CD14-positive monocyte (primary cell): ENCODE measurements at regions not wholly inside any gene's neighbourhood (a gene's known extent, or its start where the extent isn't known, plus 50 kb on each side); places are given as distances from the start of the nearest gene placed in this dataset.

ENCODE experiments used
- DNase-seq, 3 donors: peaks; one replicate each; pipeline ENCODE4 v3.0.0-alpha.2; 2011 to 2022
- H2AFZ ChIP-seq: 2 replicates; pipeline ENCODE4 v1.6.0; 2012; ENCODE audit warnings: mild to moderate bottlenecking, low read depth, low read length, inconsistent platforms; ENCODE audit not compliant: insufficient read depth, poor library complexity, severe bottlenecking
- H3K27ac ChIP-seq, 2 donors: 1 replicate in 1 of 2; 2 replicates in 1 of 2; pipeline ENCODE4 v1.5.1; 2012 to 2013; ENCODE audit warnings: low read length in 2 of 2, control low read depth in 1 of 2, inconsistent platforms in 1 of 2, low read depth in 1 of 2, mild to moderate bottlenecking in 1 of 2
- H3K27me3 ChIP-seq, 2 donors: one replicate each; pipeline versions ENCODE4 v1.6.0 to v1.6.1; 2011 to 2013; ENCODE audit warnings: low read length in 2 of 2; ENCODE audit not compliant: control insufficient read depth in 2 of 2, insufficient read depth in 2 of 2
- H3K36me3 ChIP-seq, 2 donors: replicated peaks in 1 of 2; 1 replicate in 1 of 2; 2 replicates in 1 of 2; pipeline versions ENCODE4 v1.5.1 to v1.6.1; 2012 to 2013; ENCODE audit warnings: low read length in 2 of 2, control low read depth in 1 of 2, inconsistent platforms in 1 of 2, mild to moderate bottlenecking in 1 of 2; ENCODE audit not compliant: insufficient read depth in 2 of 2, control insufficient read depth in 1 of 2
- H3K4me1 ChIP-seq, 2 donors: 1 replicate in 1 of 2; 2 replicates in 1 of 2; pipeline versions ENCODE4 v1.5.1 to v1.6.1; 2012 to 2013; ENCODE audit warnings: low read length in 2 of 2, control low read depth in 1 of 2, inconsistent platforms in 1 of 2, mild to moderate bottlenecking in 1 of 2, moderate library complexity in 1 of 2; ENCODE audit not compliant: insufficient read depth in 2 of 2, control insufficient read depth in 1 of 2
- H3K4me2 ChIP-seq: replicated peaks from 2 replicates; pipeline ENCODE3; 2012; ENCODE audit warnings: low read length, moderate library complexity, mild to moderate bottlenecking; ENCODE audit not compliant: poor library complexity, severe bottlenecking; ENCODE audit errors: extremely low read depth
- H3K4me3 ChIP-seq, 3 experiments: fragments of 200-600 bp in 1 of 3; sonication (generic) in 1 of 3; replicated peaks in 1 of 3; 1 replicate in 2 of 3; 2 replicates in 1 of 3; pipeline ENCODE4 v1.5.1; 2011 to 2013; ENCODE audit warnings: low read length in 3 of 3, mild to moderate bottlenecking in 3 of 3, control low read depth in 2 of 3, low read depth in 2 of 3, inconsistent platforms in 1 of 3, moderate library complexity in 1 of 3
- H3K79me2 ChIP-seq: 2 replicates; pipeline ENCODE4 v1.6.0; 2012; ENCODE audit warnings: mild to moderate bottlenecking, control low read depth, inconsistent platforms, low read length, moderate library complexity; ENCODE audit not compliant: insufficient read depth
- H3K9ac ChIP-seq: 2 replicates; pipeline ENCODE4 v1.6.0; 2017; ENCODE audit warnings: low read length, mild to moderate bottlenecking; ENCODE audit not compliant: insufficient read depth, poor library complexity, severe bottlenecking
- H3K9me3 ChIP-seq, 2 donors: replicated peaks in 1 of 2; 1 replicate in 1 of 2; 2 replicates in 1 of 2; pipeline versions ENCODE4 v1.5.1 to v1.6.1; 2012 to 2013; ENCODE audit warnings: low read length in 2 of 2, control low read depth in 1 of 2; ENCODE audit not compliant: control insufficient read depth in 1 of 2, insufficient read depth in 1 of 2
- H4K20me1 ChIP-seq: 2 replicates; pipeline ENCODE4 v1.6.0; 2012; ENCODE audit warnings: mild to moderate bottlenecking, low read length, control low read depth, moderate library complexity; ENCODE audit not compliant: insufficient read depth
- H3K27ac Mint-ChIP-seq, 7 donors: one replicate each; pipeline ENCODE4 v1.8.0; 2020; ENCODE audit warnings: mild to moderate bottlenecking in 7 of 7, mixed read lengths in 7 of 7, moderate library complexity in 6 of 7, inconsistent platforms in 2 of 7
- H3K27me3 Mint-ChIP-seq, 3 donors: one replicate each; pipeline ENCODE4 v1.8.0; 2021 to 2022; ENCODE audit warnings: low read depth in 3 of 3, mild to moderate bottlenecking in 3 of 3, mixed read lengths in 3 of 3, moderate library complexity in 3 of 3, inconsistent platforms in 1 of 3
- H3K36me3 Mint-ChIP-seq, 2 donors: one replicate each; pipeline ENCODE4 v1.8.0; 2020; ENCODE audit warnings: mixed read lengths in 2 of 2, inconsistent platforms in 1 of 2, mild to moderate bottlenecking in 1 of 2
- H3K4me1 Mint-ChIP-seq: one replicate; pipeline ENCODE4 v1.8.0; 2020; ENCODE audit warnings: mild to moderate bottlenecking, mixed read lengths
- H3K4me3 Mint-ChIP-seq, 2 donors: one replicate each; pipeline ENCODE4 v1.8.0; 2020; ENCODE audit warnings: mild to moderate bottlenecking in 2 of 2, mixed read lengths in 2 of 2, moderate library complexity in 1 of 2
- H3K9me3 Mint-ChIP-seq, 7 donors: one replicate each; pipeline ENCODE4 v1.8.0; 2020 to 2022; ENCODE audit warnings: mixed read lengths in 7 of 7, mild to moderate bottlenecking in 6 of 7, moderate library complexity in 6 of 7, inconsistent platforms in 2 of 7
- WGBS: methylation state at CpG from one replicate; pipeline ENCODE4 v1.1.5; 2013; ENCODE audit warnings: missing lambda C conversion rate; ENCODE audit not compliant: insufficient coverage; 5-methylcytosine and 5-hydroxymethylcytosine counted together
- intact Hi-C, 2 donors: fragments of 100-400 bp; cut with micrococcal nuclease; formaldehyde crosslinking; loops; one replicate each; pipeline versions ENCODE4 v1.15.0 to v1.15.1; 2023
- TF ChIP-seq, protein P1 (sequence below): fragments of 200-600 bp; IDR thresholded peaks from one replicate; pipeline ENCODE4 v1.8.0; 2022; ENCODE audit warnings: antibody characterized with exemption, mild to moderate bottlenecking

DNA sequence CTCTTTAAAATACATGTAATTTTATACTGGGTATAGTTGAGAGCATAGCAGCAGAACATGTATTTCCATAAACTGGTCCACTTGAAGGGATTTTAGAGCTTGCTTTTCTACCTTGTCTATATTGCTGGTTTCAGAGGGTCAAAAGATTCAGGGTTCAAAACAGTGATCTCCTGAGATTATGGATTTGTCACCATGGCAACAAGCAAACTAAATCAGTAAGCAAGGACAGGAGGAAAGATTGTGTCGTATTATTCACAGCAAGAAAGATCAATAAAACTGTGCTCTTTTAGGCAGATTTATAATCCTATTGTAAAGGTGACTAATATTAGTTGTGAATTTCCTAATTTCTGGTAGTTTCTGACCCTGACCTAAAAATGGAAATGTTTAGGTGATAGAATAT, 496.4 kb downstream of the LMO7 start:
- intact Hi-C loops = no loop called here
- no peaks in the 10 kb centered on the region for H3K27me3 ChIP-seq
- Mint-ChIP-seq H3K27me3 (peaks cover 0 to 2% (median 0%) of the 10 kb centered on the region in 3 donors), H3K36me3 (no peaks in the 10 kb centered on the region), H3K27ac (no peak overlapping the region), H3K4me1 (no peaks in the 10 kb centered on the region), H3K9me3 (peaks cover 0 to 6% (median 4%) of the 10 kb centered on the region in 7 donors), H3K4me3 (no peak overlapping the region)
- H3K4me1 ChIP-seq = no peaks in the 10 kb centered on the region
- no peaks in the 10 kb centered on the region for H3K9me3 ChIP-seq
- no peak overlapping the region for H3K4me3 ChIP-seq
- no peak overlapping the region for H2AFZ ChIP-seq
- no peak for DNase-seq
- no peak overlapping the region for H3K27ac ChIP-seq
- no peaks in the 10 kb centered on the region for H3K36me3 ChIP-seq
- no peak overlapping the region for H3K9ac ChIP-seq
- H3K79me2 ChIP-seq = no peaks in the 10 kb centered on the region
- H3K4me2 ChIP-seq = no peak overlapping the region
- TF ChIP-seq, protein P1, sequence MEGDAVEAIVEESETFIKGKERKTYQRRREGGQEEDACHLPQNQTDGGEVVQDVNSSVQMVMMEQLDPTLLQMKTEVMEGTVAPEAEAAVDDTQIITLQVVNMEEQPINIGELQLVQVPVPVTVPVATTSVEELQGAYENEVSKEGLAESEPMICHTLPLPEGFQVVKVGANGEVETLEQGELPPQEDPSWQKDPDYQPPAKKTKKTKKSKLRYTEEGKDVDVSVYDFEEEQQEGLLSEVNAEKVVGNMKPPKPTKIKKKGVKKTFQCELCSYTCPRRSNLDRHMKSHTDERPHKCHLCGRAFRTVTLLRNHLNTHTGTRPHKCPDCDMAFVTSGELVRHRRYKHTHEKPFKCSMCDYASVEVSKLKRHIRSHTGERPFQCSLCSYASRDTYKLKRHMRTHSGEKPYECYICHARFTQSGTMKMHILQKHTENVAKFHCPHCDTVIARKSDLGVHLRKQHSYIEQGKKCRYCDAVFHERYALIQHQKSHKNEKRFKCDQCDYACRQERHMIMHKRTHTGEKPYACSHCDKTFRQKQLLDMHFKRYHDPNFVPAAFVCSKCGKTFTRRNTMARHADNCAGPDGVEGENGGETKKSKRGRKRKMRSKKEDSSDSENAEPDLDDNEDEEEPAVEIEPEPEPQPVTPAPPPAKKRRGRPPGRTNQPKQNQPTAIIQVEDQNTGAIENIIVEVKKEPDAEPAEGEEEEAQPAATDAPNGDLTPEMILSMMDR = no peak
- no peaks in the 10 kb centered on the region for H4K20me1 ChIP-seq
- WGBS = 100% methylated on average over 1 of the region's 1 CpG

DNA sequence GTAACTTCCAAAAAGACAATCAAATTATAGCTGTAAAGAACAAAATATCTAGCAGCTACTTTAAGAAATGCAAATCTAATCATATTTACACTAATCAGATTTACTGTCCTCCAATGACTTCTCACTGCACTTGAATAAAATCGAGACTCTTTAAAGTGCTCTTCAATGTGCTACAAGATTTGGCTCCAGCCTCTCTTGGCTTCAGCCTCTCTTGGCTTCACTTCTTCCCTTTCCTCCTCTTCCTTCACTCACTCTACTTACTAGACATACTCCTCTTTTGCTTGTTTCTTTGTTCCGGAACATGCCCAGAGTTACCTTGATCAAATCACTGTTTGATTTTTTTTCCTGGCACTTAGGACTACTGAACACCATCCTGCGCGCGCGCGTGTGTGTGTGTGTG, 495.4 kb downstream of the LMO7 start:
- Histone ChIP-seq H4K20me1 (no peaks in the 10 kb centered on the region), H3K4me1 (no peaks in the 10 kb centered on the region), H3K27me3 (no peaks in the 10 kb centered on the region), H3K4me3 (no peak overlapping the region), H3K9me3 (no peaks in the 10 kb centered on the region), H3K27ac (no peak overlapping the region), H3K4me2 (no peak overlapping the region), H3K9ac (no peak overlapping the region), H2AFZ (no peak overlapping the region), H3K79me2 (no peaks in the 10 kb centered on the region), H3K36me3 (no peaks in the 10 kb centered on the region)
- TF ChIP-seq, protein P1 = no peak
- Mint-ChIP-seq H3K4me1 (no peaks in the 10 kb centered on the region), H3K9me3 (peaks cover 0 to 6% (median 3%) of the 10 kb centered on the region in 7 donors), H3K27me3 (peaks cover 0 to 2% (median 0%) of the 10 kb centered on the region in 3 donors), H3K27ac (no peak overlapping the region), H3K4me3 (no peak overlapping the region), H3K36me3 (no peaks in the 10 kb centered on the region)
- DNase-seq = no peak
- WGBS = 100% methylated on average over 1 of the region's 7 CpGs
- intact Hi-C loops = no loop called here
